OCI-LY1 (cell line): ENCODE measurements at regions not wholly inside any gene's neighbourhood (a gene's known extent, or its start where the extent isn't known, plus 50 kb on each side); places are given as distances from the start of the nearest gene placed in this dataset.

Experiments used
- H2AFZ ChIP-seq: fragments of 200-600 bp; sonication (generic), shearing (Covaris generic); 2 replicates; pipeline ENCODE4 v1.6.0; 2014; ENCODE audit warnings: antibody characterized with exemption, mild to moderate bottlenecking, low read length
- H3F3A ChIP-seq: fragments of 200-600 bp; sonication (generic), shearing (Covaris generic); 2 replicates; pipeline ENCODE4 v1.6.0; 2014; ENCODE audit warnings: mild to moderate bottlenecking, antibody characterized with exemption, low read length, moderate library complexity; ENCODE audit not compliant: insufficient read depth
- H3K27ac ChIP-seq: fragments of 200-600 bp; sonication (generic); 2 replicates; pipeline ENCODE4 v1.5.1; 2014; ENCODE audit warnings: low read length, mixed run types, mild to moderate bottlenecking, low read depth; ENCODE audit not compliant: poor library complexity, severe bottlenecking
- H3K27me3 ChIP-seq: fragments of 200-600 bp; sonication (generic); 2 replicates; pipeline ENCODE4 v1.6.0; 2014; ENCODE audit warnings: antibody characterized with exemption, mild to moderate bottlenecking, low read length, moderate library complexity; ENCODE audit not compliant: insufficient read depth
- H3K36me3 ChIP-seq: fragments of 200-600 bp; sonication (generic); 2 replicates; pipeline ENCODE4 v1.6.1; 2014; ENCODE audit warnings: mild to moderate bottlenecking, antibody characterized with exemption, low read length, moderate library complexity, mixed read lengths; ENCODE audit not compliant: insufficient read depth
- H3K4me1 ChIP-seq: fragments of 200-600 bp; sonication (generic); 2 replicates; pipeline ENCODE4 v1.5.1; 2014; ENCODE audit warnings: mild to moderate bottlenecking, low read length, moderate library complexity; ENCODE audit not compliant: insufficient read depth, severe bottlenecking
- H3K4me2 ChIP-seq: fragments of 200-600 bp; sonication (generic), shearing (Covaris generic); 2 replicates; pipeline ENCODE4 v1.6.1; 2014; ENCODE audit warnings: low read length
- H3K4me3 ChIP-seq: fragments of 200-600 bp; sonication (generic); 2 replicates; pipeline ENCODE4 v1.5.1; 2014; ENCODE audit warnings: low read length, low read depth, mild to moderate bottlenecking, mixed read lengths; ENCODE audit not compliant: poor library complexity, severe bottlenecking
- H3K79me2 ChIP-seq: fragments of 200-600 bp; shearing (Covaris generic); 2 replicates; pipeline ENCODE4 v1.6.1; 2016; ENCODE audit warnings: mixed run types, low read length, mixed read lengths; ENCODE audit not compliant: insufficient read depth
- H3K9ac ChIP-seq: fragments of 200-600 bp; sonication (generic), shearing (Covaris generic); 2 replicates; pipeline ENCODE4 v1.6.1; 2014; ENCODE audit warnings: mild to moderate bottlenecking, low read length, mixed read lengths
- H3K9me2 ChIP-seq: fragments of 200-600 bp; sonication (generic), shearing (Covaris generic); 2 replicates; pipeline ENCODE4 v1.6.1; 2014; ENCODE audit warnings: low read depth, mild to moderate bottlenecking, low read length, mixed read lengths
- H3K9me3 ChIP-seq: fragments of 200-600 bp; shearing (Covaris generic); 2 replicates; pipeline ENCODE4 v1.6.1; 2014; ENCODE audit warnings: low read length, mixed read lengths
- H4K20me1 ChIP-seq: fragments of 200-600 bp; sonication (generic), shearing (Covaris generic); 2 replicates; pipeline ENCODE4 v1.6.0; 2016; ENCODE audit warnings: mild to moderate bottlenecking, low read length; ENCODE audit not compliant: insufficient read depth
- CTCF ChIP-seq: fragments of 200-600 bp; sonication (generic), shearing (Covaris generic); IDR thresholded peaks from 2 replicates; pipeline ENCODE4 v1.5.1; 2017; ENCODE audit warnings: mild to moderate bottlenecking, antibody characterized with exemption, low read length, moderate library complexity, mixed read lengths
- EZH2 ChIP-seq: fragments of 200-600 bp; sonication (generic), shearing (Covaris generic); IDR thresholded peaks from 2 replicates; pipeline ENCODE4 v1.8.0; 2017; ENCODE audit warnings: borderline replicate concordance, mixed run types, mild to moderate bottlenecking, antibody characterized with exemption, low read length, moderate library complexity, mixed read lengths

GRCh38 chr12:90883456-90883855, 71.5 kb downstream of the CCER1 start:
- Histone ChIP-seq H3K79me2 (no peaks in the 10 kb centered on the region), H3K4me3 (no peak overlapping the region), H3K9ac (no peak overlapping the region), H3F3A (no peaks in the 10 kb centered on the region), H3K9me2 (no peaks in the 10 kb centered on the region), H3K9me3 (no peaks in the 10 kb centered on the region), H3K27ac (no peak overlapping the region), H3K27me3 (no peaks in the 10 kb centered on the region), H3K4me2 (no peak overlapping the region), H3K36me3 (no peaks in the 10 kb centered on the region), H4K20me1 (no peaks in the 10 kb centered on the region), H2AFZ (no peak overlapping the region), H3K4me1 (no peaks in the 10 kb centered on the region)
- TF ChIP-seq CTCF (no peak), EZH2 (no peak)

GRCh38 chr12:90871726-90872096, 83.3 kb downstream of the CCER1 start:
- H3K79me2 ChIP-seq, result no peaks in the 10 kb centered on the region

GRCh38 chr12:90870971-90871725, 83.8 kb downstream of the CCER1 start:
- TF ChIP-seq EZH2, result no peak
- no peak for TF ChIP-seq CTCF
- Histone ChIP-seq H3K27me3 (no peaks in the 10 kb centered on the region), H2AFZ (no peak overlapping the region), H3K9me3 (no peaks in the 10 kb centered on the region), H3K4me1 (no peaks in the 10 kb centered on the region), H3K9ac (no peak overlapping the region), H3F3A (no peaks in the 10 kb centered on the region), H3K27ac (no peak overlapping the region), H3K36me3 (no peaks in the 10 kb centered on the region), H3K4me3 (no peak overlapping the region), H3K79me2 (no peaks in the 10 kb centered on the region), H4K20me1 (no peaks in the 10 kb centered on the region), H3K9me2 (no peaks in the 10 kb centered on the region), H3K4me2 (no peak overlapping the region)

More at GRCh38 chr12:90871726-90872096, 83.3 kb downstream of the CCER1 start:
- Histone ChIP-seq H3K9me2 (no peaks in the 10 kb centered on the region), H3K27ac (no peak overlapping the region), H3K27me3 (no peaks in the 10 kb centered on the region), H3K9ac (no peak overlapping the region), H3K4me2 (no peak overlapping the region), H4K20me1 (no peaks in the 10 kb centered on the region), H3K4me3 (no peak overlapping the region), H2AFZ (no peak overlapping the region), H3K36me3 (no peaks in the 10 kb centered on the region), H3F3A (no peaks in the 10 kb centered on the region), H3K9me3 (no peaks in the 10 kb centered on the region), H3K4me1 (no peaks in the 10 kb centered on the region)
- TF ChIP-seq CTCF (no peak), EZH2 (no peak)
